Natural killer cell (primary cell): ENCODE measurements at regions not wholly inside any gene's neighbourhood (a gene's known extent, or its start where the extent isn't known, plus 50 kb on each side); places are given as distances from the start of the nearest gene placed in this dataset.

ENCODE experiments used
- ATAC-seq, 3 donors: fragments of 150-1000 bp in 2 of 3; fragments of 200-7000 bp in 1 of 3; cut with Tn5 transposase; 1 replicate in 1 of 3; 2 replicates in 2 of 3; pipeline ENCODE4 v1.10.0; 2021; ENCODE audit warnings: mild to moderate bottlenecking in 2 of 3, moderate library complexity in 2 of 3
- DNase-seq, 2 donors: peaks; one replicate each; pipeline versions ENCODE4 v3.0.0 to v3.0.0-alpha.2; 2013 to 2021; ENCODE audit warnings: mixed read lengths in 1 of 2
- H3K27ac ChIP-seq: one replicate; pipeline ENCODE4 v1.5.1; 2013; ENCODE audit warnings: mild to moderate bottlenecking, low read length
- H3K27me3 ChIP-seq: one replicate; pipeline ENCODE4 v1.6.1; 2013; ENCODE audit warnings: low read length; ENCODE audit not compliant: control insufficient read depth, insufficient read depth
- H3K36me3 ChIP-seq: one replicate; pipeline ENCODE4 v1.6.1; 2013; ENCODE audit warnings: low read length; ENCODE audit not compliant: control insufficient read depth, insufficient read depth
- H3K4me1 ChIP-seq: one replicate; pipeline ENCODE4 v1.6.1; 2013; ENCODE audit warnings: low read length; ENCODE audit not compliant: control insufficient read depth, insufficient read depth
- H3K4me3 ChIP-seq: one replicate; pipeline ENCODE4 v1.5.1; 2013; ENCODE audit warnings: low read length
- H3K9me3 ChIP-seq: one replicate; pipeline ENCODE4 v1.6.1; 2013; ENCODE audit warnings: low read length; ENCODE audit not compliant: control insufficient read depth, insufficient read depth
- H3K27ac Mint-ChIP-seq, 2 donors: one replicate each; pipeline ENCODE4 v1.8.0; 2022; ENCODE audit warnings: mild to moderate bottlenecking in 2 of 2, mixed read lengths in 2 of 2, moderate library complexity in 1 of 2
- H3K27me3 Mint-ChIP-seq, 2 donors: one replicate each; pipeline ENCODE4 v1.8.0; 2022; ENCODE audit warnings: low read depth in 2 of 2, mixed read lengths in 2 of 2
- H3K36me3 Mint-ChIP-seq: one replicate; pipeline ENCODE4 v1.8.0; 2022; ENCODE audit warnings: mixed read lengths
- H3K4me1 Mint-ChIP-seq, 2 donors: one replicate each; pipeline ENCODE4 v1.8.0; 2022; ENCODE audit warnings: mixed read lengths in 2 of 2
- H3K4me3 Mint-ChIP-seq: one replicate; pipeline ENCODE4 v1.8.0; 2022; ENCODE audit warnings: mild to moderate bottlenecking, moderate library complexity, mixed read lengths
- H3K9me3 Mint-ChIP-seq, 2 donors: one replicate each; pipeline ENCODE4 v1.8.0; 2022; ENCODE audit warnings: mixed read lengths in 2 of 2
- CTCF ChIP-seq: fragments of 200-600 bp; IDR thresholded peaks from one replicate; pipeline ENCODE4 v1.8.0; 2022; ENCODE audit warnings: antibody characterized with exemption
- whole genome bisulfite sequencing: methylation state at CpG from one replicate; pipeline ENCODE4 v1.1.7; 2013; ENCODE audit warnings: missing lambda C conversion rate; ENCODE audit not compliant: insufficient coverage; 5-methylcytosine and 5-hydroxymethylcytosine counted together
- intact Hi-C: fragments of 100-400 bp; cut with micrococcal nuclease; formaldehyde crosslinking; loops from one replicate; pipeline ENCODE4 v1.14.2; 2022

- no peaks in the 10 kb centered on the region for H3K27me3 ChIP-seq
- Mint-ChIP-seq H3K27ac (no peak overlapping the region), H3K27me3 (no peaks in the 10 kb centered on the region), H3K9me3 (peaks cover 10 to 18% of the 10 kb centered on the region in 2 donors), H3K4me3 (no peak overlapping the region), H3K4me1 (no peaks in the 10 kb centered on the region), H3K36me3 (no peaks in the 10 kb centered on the region)
- ATAC-seq (no peak), DNase-seq (no peak)
- no peak overlapping the region for H3K4me3 ChIP-seq
- no peak for TF ChIP-seq CTCF
- no peaks in the 10 kb centered on the region for H3K4me1 ChIP-seq
- H3K9me3 ChIP-seq, result no peaks in the 10 kb centered on the region
- intact Hi-C loops, result no loop called here
- H3K36me3 ChIP-seq, result no peaks in the 10 kb centered on the region
- H3K27ac ChIP-seq, result no peak overlapping the region
Measured at GRCh38 chr2:187877391-187877790, 323.2 kb upstream of the TFPI start.

GRCh38 chr2:187878112-187878511 is 323.9 kb upstream of the TFPI start:
- TF ChIP-seq CTCF, result no peak
- no peaks in the 10 kb centered on the region for H3K36me3 Mint-ChIP-seq
- H3K9me3 ChIP-seq, result no peaks in the 10 kb centered on the region
- H3K27ac ChIP-seq, result no peak overlapping the region
- H3K27me3 Mint-ChIP-seq, result no peaks in the 10 kb centered on the region
- no peaks in the 10 kb centered on the region for H3K27me3 ChIP-seq
- H3K4me3 ChIP-seq, result no peak overlapping the region
- no peak overlapping the region for H3K27ac Mint-ChIP-seq
- H3K4me1 ChIP-seq, result no peaks in the 10 kb centered on the region
- no peak overlapping the region for H3K4me3 Mint-ChIP-seq
- peaks cover 10 to 20% of the 10 kb centered on the region in 2 donors for H3K9me3 Mint-ChIP-seq
- H3K4me1 Mint-ChIP-seq, result no peaks in the 10 kb centered on the region
- no peak for ATAC-seq
- H3K36me3 ChIP-seq, result no peaks in the 10 kb centered on the region
- intact Hi-C loops, result no loop called here
- no CpG with 5 or more reads among the region's 1 CpG for WGBS
- no peak for DNase-seq

- Mint-ChIP-seq H3K4me1 (no peaks in the 10 kb centered on the region), H3K36me3 (no peaks in the 10 kb centered on the region), H3K4me3 (no peak overlapping the region), H3K27me3 (no peaks in the 10 kb centered on the region), H3K9me3 (peaks cover 6 to 18% of the 10 kb centered on the region in 2 donors), H3K27ac (no peak overlapping the region)
- WGBS, result 96% methylated on average over 2 of the region's 7 CpGs
- H3K4me1 ChIP-seq, result no peaks in the 10 kb centered on the region
- H3K36me3 ChIP-seq, result no peaks in the 10 kb centered on the region
- H3K27me3 ChIP-seq, result no peaks in the 10 kb centered on the region
- no peak overlapping the region for H3K27ac ChIP-seq
- no peaks in the 10 kb centered on the region for H3K9me3 ChIP-seq
- ATAC-seq, result no peak
- intact Hi-C loops, result no loop called here
- no peak overlapping the region for H3K4me3 ChIP-seq
- DNase-seq, result no peak
- no peak for TF ChIP-seq CTCF
Measured at GRCh38 chr2:187879491-187879890, 325.3 kb upstream of the TFPI start.

GRCh38 chr2:187884003-187884402 is 329.8 kb upstream of the TFPI start:
- 100% methylated on average over 1 of the region's 1 CpG for WGBS
- ATAC-seq (no peak), DNase-seq (no peak)
- no peak for TF ChIP-seq CTCF
- no peak overlapping the region for H3K4me3 ChIP-seq
- H3K9me3 Mint-ChIP-seq, result peaks cover 4 to 18% of the 10 kb centered on the region in 2 donors
- no peak overlapping the region for H3K4me3 Mint-ChIP-seq
- no peaks in the 10 kb centered on the region for H3K4me1 ChIP-seq
- H3K4me1 Mint-ChIP-seq, result no peaks in the 10 kb centered on the region
- no peaks in the 10 kb centered on the region for H3K27me3 Mint-ChIP-seq
- H3K36me3 Mint-ChIP-seq, result no peaks in the 10 kb centered on the region
- intact Hi-C loops, result no loop called here
- no peaks in the 10 kb centered on the region for H3K27me3 ChIP-seq
- H3K27ac Mint-ChIP-seq, result no peak overlapping the region
- peaks cover 5% of the 10 kb centered on the region for H3K9me3 ChIP-seq
- no peak overlapping the region for H3K27ac ChIP-seq
- no peaks in the 10 kb centered on the region for H3K36me3 ChIP-seq
